GM23338 (cell line): ENCODE measurements at regions not wholly inside any gene's neighbourhood (a gene's known extent, or its start where the extent isn't known, plus 50 kb on each side); places are given as distances from the start of the nearest gene placed in this dataset.

Experiments
- ATAC-seq: fragments of 200-7000 bp; cut with Tn5 transposase; 3 replicates; pipeline ENCODE4 v1.9.1; 2020
- DNase-seq: peaks from one replicate; pipeline ENCODE4 v3.0.0-alpha.2; 2015; ENCODE audit warnings: low spot score
- H2AFZ ChIP-seq: fragments of 200-600 bp; sonication (generic); 2 replicates; pipeline ENCODE4 v1.8.0; 2016; ENCODE audit warnings: antibody characterized with exemption, mild to moderate bottlenecking, moderate library complexity
- H3F3A ChIP-seq: fragments of 200-600 bp; sonication (generic); replicated peaks from 2 replicates; pipeline ENCODE4 v1.8.0; 2017; ENCODE audit warnings: antibody characterized with exemption, mixed run types, low read depth
- H3K27ac ChIP-seq: fragments of 200-600 bp; sonication (generic); 2 replicates; pipeline ENCODE4 v1.6.1; 2016; ENCODE audit warnings: low read depth
- H3K27me3 ChIP-seq: fragments of 200-600 bp; sonication (generic); 2 replicates; pipeline ENCODE4 v1.8.0; 2016; ENCODE audit warnings: mild to moderate bottlenecking, mixed run types, moderate library complexity; ENCODE audit not compliant: insufficient read depth
- H3K36me3 ChIP-seq: fragments of 200-600 bp; sonication (generic); 2 replicates; pipeline ENCODE4 v1.8.0; 2016; ENCODE audit warnings: mild to moderate bottlenecking; ENCODE audit not compliant: insufficient read depth
- H3K4me1 ChIP-seq: fragments of 200-600 bp; sonication (generic); 2 replicates; pipeline ENCODE4 v1.8.0; 2016; ENCODE audit warnings: mild to moderate bottlenecking, moderate library complexity; ENCODE audit not compliant: insufficient read depth
- H3K4me2 ChIP-seq: fragments of 200-600 bp; sonication (generic); 2 replicates; pipeline ENCODE4 v1.7.1; 2017; ENCODE audit warnings: mixed run types
- H3K4me3 ChIP-seq: fragments of 200-600 bp; sonication (generic); 2 replicates; pipeline ENCODE4 v1.6.1; 2016; ENCODE audit warnings: mixed run types
- H3K79me2 ChIP-seq: fragments of 200-600 bp; sonication (generic); replicated peaks from 2 replicates; pipeline ENCODE4 v1.8.0; 2017; ENCODE audit warnings: mild to moderate bottlenecking; ENCODE audit not compliant: insufficient read depth
- H3K9me2 ChIP-seq: fragments of 200-600 bp; sonication (generic); 2 replicates; pipeline ENCODE4 v1.8.0; 2017; ENCODE audit not compliant: insufficient read depth
- H4K20me1 ChIP-seq: fragments of 200-600 bp; sonication (generic); replicated peaks from 2 replicates; pipeline ENCODE4 v1.8.0; 2017; ENCODE audit warnings: mild to moderate bottlenecking; ENCODE audit not compliant: insufficient read depth
- H3K27ac Mint-ChIP-seq: 2 replicates; pipeline ENCODE4 v1.8.0; 2020; ENCODE audit warnings: inconsistent platforms, mild to moderate bottlenecking, moderate library complexity, mixed read lengths
- H3K27me3 Mint-ChIP-seq: 3 replicates; pipeline ENCODE4 v1.8.0; 2022; ENCODE audit warnings: low read depth, mild to moderate bottlenecking, moderate library complexity, mixed read lengths, inconsistent platforms; ENCODE audit not compliant: insufficient read depth, poor library complexity
- H3K36me3 Mint-ChIP-seq: 3 replicates; pipeline ENCODE4 v1.8.0; 2021; ENCODE audit warnings: low read depth, mild to moderate bottlenecking, inconsistent platforms, moderate library complexity, mixed read lengths
- H3K4me1 Mint-ChIP-seq: 3 replicates; pipeline ENCODE4 v1.8.0; 2020; ENCODE audit warnings: mild to moderate bottlenecking, inconsistent platforms, mixed read lengths
- H3K4me3 Mint-ChIP-seq: 3 replicates; pipeline ENCODE4 v1.8.0; 2021; ENCODE audit warnings: moderate library complexity, mild to moderate bottlenecking, inconsistent platforms, mixed read lengths
- H3K9me3 Mint-ChIP-seq: 3 replicates; pipeline ENCODE4 v1.8.0; 2020; ENCODE audit warnings: moderate library complexity, mild to moderate bottlenecking, inconsistent platforms, mixed read lengths
- CREB1 ChIP-seq: fragments of 250-450 bp; sonication (Bioruptor Pico); IDR thresholded peaks from 2 replicates; pipeline ENCODE4 v1.5.0; 2020; ENCODE audit warnings: low read depth, mild to moderate bottlenecking, moderate library complexity
- ETS1 ChIP-seq: IDR thresholded peaks from 2 replicates; pipeline ENCODE4 v1.6.1; 2016; ENCODE audit warnings: antibody characterized with exemption
- EZH2 ChIP-seq: fragments of 200-600 bp; sonication (generic); IDR thresholded peaks from one replicate; pipeline ENCODE4 v1.8.0; 2017; ENCODE audit warnings: antibody characterized with exemption, mild to moderate bottlenecking, low read depth; ENCODE audit not compliant: unreplicated experiment
- EZH2phosphoT487 ChIP-seq: fragments of 200-600 bp; sonication (generic); IDR thresholded peaks from one replicate; pipeline ENCODE4 v1.8.1; 2018; ENCODE audit warnings: antibody characterized with exemption; ENCODE audit not compliant: unreplicated experiment
- JUNB ChIP-seq: IDR thresholded peaks from one replicate; pipeline ENCODE4 v1.6.1; 2016; ENCODE audit warnings: antibody characterized with exemption; ENCODE audit not compliant: unreplicated experiment
- NANOG ChIP-seq: IDR thresholded peaks from 2 replicates; pipeline ENCODE4 v1.6.1; 2016; ENCODE audit warnings: antibody characterized with exemption, borderline replicate concordance
- POLR2AphosphoS5 ChIP-seq: IDR thresholded peaks from 2 replicates; pipeline ENCODE4 v1.6.1; 2016; ENCODE audit warnings: antibody characterized with exemption, low read depth
- STAT1 ChIP-seq: IDR thresholded peaks from one replicate; pipeline ENCODE4 v1.6.1; 2016; ENCODE audit warnings: antibody characterized with exemption; ENCODE audit not compliant: unreplicated experiment
- ZNF114 ChIP-seq: fragments of 250-450 bp; sonication (Bioruptor Pico); IDR thresholded peaks from 2 replicates; pipeline ENCODE4 v1.5.0; 2020; ENCODE audit warnings: mild to moderate bottlenecking, moderate library complexity
- ZNF331 ChIP-seq: fragments of 250-450 bp; sonication (Bioruptor Pico); IDR thresholded peaks from 2 replicates; pipeline ENCODE4 v1.5.0; 2020; ENCODE audit warnings: low read depth, mild to moderate bottlenecking, moderate library complexity
- ZNF462 ChIP-seq: fragments of 250-450 bp; sonication (Bioruptor Pico); IDR thresholded peaks from 2 replicates; pipeline ENCODE4 v1.5.0; 2020; ENCODE audit warnings: mild to moderate bottlenecking, moderate library complexity
- TF ChIP-seq, protein P1 (sequence below): IDR thresholded peaks from one replicate; pipeline ENCODE4 v1.6.1; 2018; ENCODE audit warnings: antibody characterized with exemption; ENCODE audit not compliant: unreplicated experiment
- TF ChIP-seq, protein P2 (sequence below), 2 experiments: fragments of 200-600 bp in 1 of 2; sonication (generic) in 1 of 2; conservative IDR thresholded peaks; 2 replicates each; pipeline versions ENCODE4 v1.5.1 to v1.6.1; 2016 to 2017; ENCODE audit warnings: antibody characterized with exemption in 2 of 2, low read depth in 2 of 2, mild to moderate bottlenecking in 2 of 2, moderate library complexity in 1 of 2

DNA sequence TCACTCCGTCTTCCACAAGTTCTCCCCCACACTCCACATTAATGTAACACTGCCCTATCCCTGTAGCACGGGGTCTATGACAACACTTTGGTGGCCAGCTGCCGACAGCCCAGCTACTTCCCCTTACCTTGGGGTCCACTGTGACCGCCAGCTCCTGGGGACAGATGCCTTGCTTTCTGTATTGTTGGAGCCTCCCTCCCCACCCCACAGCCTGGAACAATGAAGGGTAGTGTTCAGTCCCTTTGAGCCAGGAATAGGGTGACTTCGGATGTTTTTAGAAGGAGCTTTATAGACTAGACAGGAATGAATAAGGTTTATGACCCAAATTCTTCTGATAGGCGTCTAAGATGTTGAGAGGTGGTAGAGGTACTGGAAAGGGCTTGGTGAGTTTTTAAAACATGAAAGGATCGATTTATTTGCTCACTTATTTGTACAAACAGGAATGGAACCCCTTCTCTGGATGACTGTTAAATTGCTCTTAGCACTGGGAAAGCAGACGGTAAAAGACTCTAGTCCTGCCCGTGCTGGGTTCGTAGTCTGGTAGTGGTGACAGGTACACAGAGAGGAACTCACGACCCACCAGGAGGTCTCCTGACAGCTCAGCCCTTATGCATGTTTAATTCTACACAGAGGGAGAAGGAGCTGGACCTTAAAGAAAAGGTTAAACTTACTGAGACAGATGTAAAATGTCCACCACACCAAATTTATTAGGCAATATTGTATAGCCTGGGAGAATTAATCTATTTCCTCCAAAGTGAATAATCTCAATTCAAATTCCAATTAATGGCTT, 90.9 kb downstream of the MYCN start:
- Mint-ChIP-seq H3K27me3 (peaks cover 8% of the 10 kb centered on the region), H3K36me3 (no peaks in the 10 kb centered on the region), H3K27ac (no peak overlapping the region), H3K4me1 (peaks cover 37% of the 10 kb centered on the region), H3K9me3 (no peaks in the 10 kb centered on the region), H3K4me3 (no peak overlapping the region)
- no peaks in the 10 kb centered on the region for H3K36me3 ChIP-seq
- H3K4me3 ChIP-seq, result no peak overlapping the region
- DNase-seq (no peak), ATAC-seq (no peak)
- no peak overlapping the region for H3K4me2 ChIP-seq
- H3K79me2 ChIP-seq, result no peaks in the 10 kb centered on the region
- H3K27me3 ChIP-seq, result no peaks in the 10 kb centered on the region
- no peaks in the 10 kb centered on the region for H4K20me1 ChIP-seq
- no peak overlapping the region; the same call in 1 of the 2 replicates for H2AFZ ChIP-seq
- H3F3A ChIP-seq, result no peaks in the 10 kb centered on the region
- peaks cover 22% of the 10 kb centered on the region for H3K4me1 ChIP-seq
- no peaks in the 10 kb centered on the region for H3K9me2 ChIP-seq
- no peak overlapping the region for H3K27ac ChIP-seq
- no peak for TF ChIP-seq STAT1
- TF ChIP-seq POLR2AphosphoS5, result no peak
- TF ChIP-seq ZNF114 (CRISPR knock-in tag), result no peak
- TF ChIP-seq EZH2phosphoT487, result no peak
- no peak for TF ChIP-seq ETS1
- no peak for TF ChIP-seq JUNB
- TF ChIP-seq ZNF331, result no peak
- no peak for TF ChIP-seq EZH2
- no peak for TF ChIP-seq ZNF462 (CRISPR knock-in tag)
- TF ChIP-seq, protein P1, sequence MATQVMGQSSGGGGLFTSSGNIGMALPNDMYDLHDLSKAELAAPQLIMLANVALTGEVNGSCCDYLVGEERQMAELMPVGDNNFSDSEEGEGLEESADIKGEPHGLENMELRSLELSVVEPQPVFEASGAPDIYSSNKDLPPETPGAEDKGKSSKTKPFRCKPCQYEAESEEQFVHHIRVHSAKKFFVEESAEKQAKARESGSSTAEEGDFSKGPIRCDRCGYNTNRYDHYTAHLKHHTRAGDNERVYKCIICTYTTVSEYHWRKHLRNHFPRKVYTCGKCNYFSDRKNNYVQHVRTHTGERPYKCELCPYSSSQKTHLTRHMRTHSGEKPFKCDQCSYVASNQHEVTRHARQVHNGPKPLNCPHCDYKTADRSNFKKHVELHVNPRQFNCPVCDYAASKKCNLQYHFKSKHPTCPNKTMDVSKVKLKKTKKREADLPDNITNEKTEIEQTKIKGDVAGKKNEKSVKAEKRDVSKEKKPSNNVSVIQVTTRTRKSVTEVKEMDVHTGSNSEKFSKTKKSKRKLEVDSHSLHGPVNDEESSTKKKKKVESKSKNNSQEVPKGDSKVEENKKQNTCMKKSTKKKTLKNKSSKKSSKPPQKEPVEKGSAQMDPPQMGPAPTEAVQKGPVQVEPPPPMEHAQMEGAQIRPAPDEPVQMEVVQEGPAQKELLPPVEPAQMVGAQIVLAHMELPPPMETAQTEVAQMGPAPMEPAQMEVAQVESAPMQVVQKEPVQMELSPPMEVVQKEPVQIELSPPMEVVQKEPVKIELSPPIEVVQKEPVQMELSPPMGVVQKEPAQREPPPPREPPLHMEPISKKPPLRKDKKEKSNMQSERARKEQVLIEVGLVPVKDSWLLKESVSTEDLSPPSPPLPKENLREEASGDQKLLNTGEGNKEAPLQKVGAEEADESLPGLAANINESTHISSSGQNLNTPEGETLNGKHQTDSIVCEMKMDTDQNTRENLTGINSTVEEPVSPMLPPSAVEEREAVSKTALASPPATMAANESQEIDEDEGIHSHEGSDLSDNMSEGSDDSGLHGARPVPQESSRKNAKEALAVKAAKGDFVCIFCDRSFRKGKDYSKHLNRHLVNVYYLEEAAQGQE, result no peak
- TF ChIP-seq NANOG, result no peak
- no peak for TF ChIP-seq CREB1 (CRISPR knock-in tag)
- TF ChIP-seq, protein P2, sequence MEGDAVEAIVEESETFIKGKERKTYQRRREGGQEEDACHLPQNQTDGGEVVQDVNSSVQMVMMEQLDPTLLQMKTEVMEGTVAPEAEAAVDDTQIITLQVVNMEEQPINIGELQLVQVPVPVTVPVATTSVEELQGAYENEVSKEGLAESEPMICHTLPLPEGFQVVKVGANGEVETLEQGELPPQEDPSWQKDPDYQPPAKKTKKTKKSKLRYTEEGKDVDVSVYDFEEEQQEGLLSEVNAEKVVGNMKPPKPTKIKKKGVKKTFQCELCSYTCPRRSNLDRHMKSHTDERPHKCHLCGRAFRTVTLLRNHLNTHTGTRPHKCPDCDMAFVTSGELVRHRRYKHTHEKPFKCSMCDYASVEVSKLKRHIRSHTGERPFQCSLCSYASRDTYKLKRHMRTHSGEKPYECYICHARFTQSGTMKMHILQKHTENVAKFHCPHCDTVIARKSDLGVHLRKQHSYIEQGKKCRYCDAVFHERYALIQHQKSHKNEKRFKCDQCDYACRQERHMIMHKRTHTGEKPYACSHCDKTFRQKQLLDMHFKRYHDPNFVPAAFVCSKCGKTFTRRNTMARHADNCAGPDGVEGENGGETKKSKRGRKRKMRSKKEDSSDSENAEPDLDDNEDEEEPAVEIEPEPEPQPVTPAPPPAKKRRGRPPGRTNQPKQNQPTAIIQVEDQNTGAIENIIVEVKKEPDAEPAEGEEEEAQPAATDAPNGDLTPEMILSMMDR (conservative IDR thresholded peaks at IDR 0.05; ENCODE audit: low read depth in 2 of 2), result no peak
